ENCODE measurements at regions not wholly inside any gene's neighbourhood (a gene's known extent, or its start where the extent isn't known, plus 50 kb on each side); places are given as distances from the start of the nearest gene placed in this dataset.

- DNase-seq (ENCODE audit: insufficient read length), result no peak
- no peak for TF ChIP-seq POLR2A (IDR thresholded peaks at IDR 0.05; ENCODE audit: low read depth, low read length)
- TF ChIP-seq TAF1 (IDR thresholded peaks at IDR 0.05; ENCODE audit: borderline replicate concordance, low read depth, low read length), result no peak
- no peak for TF ChIP-seq POLR2AphosphoS5 (IDR thresholded peaks at IDR 0.05; ENCODE audit: low read depth, low read length)
- FAIRE-seq, result no peak
Measured at GRCh38 chr7:12970626-12971025, 283.2 kb downstream of the ARL4A start.

- FAIRE-seq (no peak), DNase-seq (ENCODE audit: insufficient read length) (no peak)
- TF ChIP-seq TAF1 (IDR thresholded peaks at IDR 0.05; ENCODE audit: borderline replicate concordance, low read depth, low read length) (no peak), POLR2AphosphoS5 (IDR thresholded peaks at IDR 0.05; ENCODE audit: low read depth, low read length) (no peak), POLR2A (IDR thresholded peaks at IDR 0.05; ENCODE audit: low read depth, low read length) (no peak)
Measured at GRCh38 chr7:12974451-12975166, 287.2 kb downstream of the ARL4A start.

DNA sequence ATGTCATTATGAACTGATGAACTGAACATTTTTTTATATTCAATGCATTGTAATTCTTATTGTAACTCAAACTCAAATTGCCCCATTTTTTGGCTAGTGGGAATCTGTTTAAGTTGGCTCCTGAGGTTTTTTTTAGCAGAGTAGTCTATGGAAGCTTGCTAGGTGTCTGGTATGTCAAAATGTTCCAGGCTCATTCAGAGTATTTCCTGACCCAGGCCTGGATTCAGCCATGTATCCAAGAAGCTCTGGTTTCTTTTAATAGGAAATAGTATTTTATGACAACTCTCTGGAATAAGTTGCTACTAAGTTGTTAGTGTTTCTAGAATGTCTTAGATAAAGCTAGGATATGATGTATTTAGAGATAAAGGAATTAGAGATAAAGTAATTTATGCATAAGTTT, 288.0 kb downstream of the ARL4A start:
- DNase-seq (ENCODE audit: insufficient read length), result no peak
- no peak for FAIRE-seq
- no peak for TF ChIP-seq TAF1 (IDR thresholded peaks at IDR 0.05; ENCODE audit: borderline replicate concordance, low read depth, low read length)
- TF ChIP-seq POLR2A (IDR thresholded peaks at IDR 0.05; ENCODE audit: low read depth, low read length), result no peak
- no peak for TF ChIP-seq POLR2AphosphoS5 (IDR thresholded peaks at IDR 0.05; ENCODE audit: low read depth, low read length)

DNA sequence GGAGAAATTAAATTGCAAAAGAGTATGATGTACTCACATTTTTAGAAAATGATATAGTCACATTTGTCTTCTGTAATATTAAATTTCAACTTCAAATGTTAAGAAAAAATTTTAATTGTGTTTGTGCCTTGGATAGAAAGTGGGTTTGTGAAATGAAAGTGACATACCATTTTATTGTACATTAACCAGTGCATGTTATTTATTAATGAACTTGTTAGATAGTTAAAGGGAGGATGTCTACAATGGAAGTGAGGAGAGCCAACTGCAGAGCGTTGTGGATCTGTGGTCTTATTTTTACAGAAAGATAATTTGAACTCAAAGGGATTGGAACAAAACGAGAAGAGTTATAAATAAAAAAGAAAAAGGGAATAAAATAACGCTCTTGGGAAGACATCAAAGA, 291.7 kb downstream of the ARL4A start:
- no peak for TF ChIP-seq TAF1 (IDR thresholded peaks at IDR 0.05; ENCODE audit: borderline replicate concordance, low read depth, low read length)
- TF ChIP-seq POLR2A (IDR thresholded peaks at IDR 0.05; ENCODE audit: low read depth, low read length), result no peak
- TF ChIP-seq POLR2AphosphoS5 (IDR thresholded peaks at IDR 0.05; ENCODE audit: low read depth, low read length), result no peak
- FAIRE-seq (no peak), DNase-seq (ENCODE audit: insufficient read length) (no peak)

DNA sequence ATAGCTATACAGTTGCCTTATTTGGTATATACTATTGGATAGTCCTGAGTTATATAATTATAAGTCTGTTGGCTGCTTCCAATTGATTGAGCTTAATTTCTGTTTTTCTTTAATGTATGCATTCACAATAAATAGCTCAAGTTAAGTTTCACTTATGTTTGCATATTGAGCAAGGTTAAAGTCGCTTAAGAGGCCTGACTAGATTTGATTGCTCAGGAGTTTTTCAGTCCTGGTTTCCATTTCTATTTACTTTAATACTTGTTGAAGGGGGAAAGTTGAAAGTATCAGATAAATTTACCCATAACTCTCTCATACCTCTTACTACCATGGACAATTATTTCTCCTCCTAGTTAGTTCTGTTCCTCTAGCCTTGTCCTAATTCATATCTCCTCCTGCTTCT, 294.7 kb downstream of the ARL4A start:
- DNase-seq (ENCODE audit: insufficient read length) (no peak), FAIRE-seq (no peak)
- no peak for TF ChIP-seq TAF1 (IDR thresholded peaks at IDR 0.05; ENCODE audit: borderline replicate concordance, low read depth, low read length)
- no peak for TF ChIP-seq POLR2A (IDR thresholded peaks at IDR 0.05; ENCODE audit: low read depth, low read length)
- no peak for TF ChIP-seq POLR2AphosphoS5 (IDR thresholded peaks at IDR 0.05; ENCODE audit: low read depth, low read length)

GRCh38 chr7:12984117-12984516, 296.7 kb downstream of the ARL4A start:
- FAIRE-seq (no peak), DNase-seq (ENCODE audit: insufficient read length) (no peak)
- TF ChIP-seq POLR2AphosphoS5 (IDR thresholded peaks at IDR 0.05; ENCODE audit: low read depth, low read length) (no peak), POLR2A (IDR thresholded peaks at IDR 0.05; ENCODE audit: low read depth, low read length) (no peak), TAF1 (IDR thresholded peaks at IDR 0.05; ENCODE audit: borderline replicate concordance, low read depth, low read length) (no peak)

DNA sequence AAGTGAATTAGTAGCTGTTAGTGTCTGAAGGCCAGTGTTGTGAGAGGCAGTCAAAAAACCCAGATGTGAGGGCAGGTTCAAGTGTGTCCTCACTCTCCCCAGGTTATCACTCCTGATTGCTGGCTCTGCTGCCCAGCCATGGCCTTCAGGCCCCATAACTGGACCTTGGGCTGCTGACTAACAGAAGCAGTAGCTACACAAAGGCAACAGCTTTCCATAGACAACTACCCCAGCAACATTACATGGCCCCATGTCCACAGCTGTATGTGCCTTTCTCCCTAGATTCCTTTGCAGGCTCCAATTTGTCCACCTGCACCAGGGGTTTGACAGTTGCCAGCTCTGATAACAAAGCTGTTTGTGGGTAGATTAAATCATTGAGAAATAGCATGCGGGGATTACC, 297.8 kb downstream of the ARL4A start:
- DNase-seq (ENCODE audit: insufficient read length) (no peak), FAIRE-seq (no peak)
- no peak for TF ChIP-seq POLR2AphosphoS5 (IDR thresholded peaks at IDR 0.05; ENCODE audit: low read depth, low read length)
- TF ChIP-seq TAF1 (IDR thresholded peaks at IDR 0.05; ENCODE audit: borderline replicate concordance, low read depth, low read length), result no peak
- TF ChIP-seq POLR2A (IDR thresholded peaks at IDR 0.05; ENCODE audit: low read depth, low read length), result no peak

DNA sequence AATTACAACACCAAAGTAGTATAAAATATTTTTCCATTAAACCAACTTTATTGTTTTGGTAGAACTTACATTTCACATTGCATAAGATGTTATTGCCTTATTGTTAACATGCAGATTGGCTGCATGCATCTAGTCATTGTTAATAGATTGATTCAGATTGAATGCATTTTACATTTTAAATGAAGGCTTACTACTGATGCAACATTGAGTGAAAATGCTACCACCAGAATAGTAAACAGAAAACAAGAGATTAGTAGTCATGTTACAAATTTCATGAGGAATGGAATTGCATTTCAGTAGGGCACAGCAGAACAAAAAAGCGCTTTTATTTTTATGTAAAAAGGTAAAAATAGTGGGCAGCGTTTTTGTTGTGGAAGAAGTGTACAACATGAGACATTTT, 298.3 kb downstream of the ARL4A start:
- FAIRE-seq (no peak), DNase-seq (ENCODE audit: insufficient read length) (no peak)
- TF ChIP-seq POLR2AphosphoS5 (IDR thresholded peaks at IDR 0.05; ENCODE audit: low read depth, low read length), result no peak

DNA sequence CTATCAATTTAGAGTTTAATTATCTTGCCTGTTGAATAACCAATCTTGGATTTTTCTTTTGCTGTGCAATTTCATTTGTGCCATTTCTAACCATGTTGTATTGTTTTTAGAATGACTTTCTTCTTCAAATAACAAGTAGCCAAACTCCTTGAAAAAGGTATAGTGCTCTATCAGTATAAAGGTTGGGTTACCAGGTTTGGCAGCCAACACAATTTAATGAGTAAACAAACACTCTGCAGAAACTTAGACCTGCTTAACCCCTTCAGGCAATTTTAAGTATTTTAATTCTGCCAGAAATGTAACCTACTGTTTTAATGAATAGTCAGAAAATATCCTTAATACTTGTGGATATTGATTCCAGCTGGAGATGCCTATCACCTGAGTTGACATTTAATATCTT, 299.8 kb downstream of the ARL4A start:
- no peak for TF ChIP-seq TAF1 (IDR thresholded peaks at IDR 0.05; ENCODE audit: borderline replicate concordance, low read depth, low read length)
- no peak for TF ChIP-seq POLR2AphosphoS5 (IDR thresholded peaks at IDR 0.05; ENCODE audit: low read depth, low read length)
- no peak for TF ChIP-seq POLR2A (IDR thresholded peaks at IDR 0.05; ENCODE audit: low read depth, low read length)
- DNase-seq (ENCODE audit: insufficient read length) (no peak), FAIRE-seq (no peak)

GRCh38 chr7:12990440-12990839, 303.0 kb downstream of the ARL4A start:
- DNase-seq (ENCODE audit: insufficient read length) (no peak), FAIRE-seq (no peak)

GRCh38 chr7:12993025-12993424, 305.6 kb downstream of the ARL4A start:
- TF ChIP-seq POLR2AphosphoS5 (IDR thresholded peaks at IDR 0.05; ENCODE audit: low read depth, low read length) (no peak), TAF1 (IDR thresholded peaks at IDR 0.05; ENCODE audit: borderline replicate concordance, low read depth, low read length) (no peak), POLR2A (IDR thresholded peaks at IDR 0.05; ENCODE audit: low read depth, low read length) (no peak)
- DNase-seq (ENCODE audit: insufficient read length), result no peak
- FAIRE-seq, result no peak

More at GRCh38 chr7:12990440-12990839, 303.0 kb downstream of the ARL4A start:
- TF ChIP-seq POLR2AphosphoS5 (IDR thresholded peaks at IDR 0.05; ENCODE audit: low read depth, low read length), result no peak
- no peak for TF ChIP-seq TAF1 (IDR thresholded peaks at IDR 0.05; ENCODE audit: borderline replicate concordance, low read depth, low read length)
- no peak for TF ChIP-seq POLR2A (IDR thresholded peaks at IDR 0.05; ENCODE audit: low read depth, low read length)

GRCh38 chr7:12995912-12996469, 308.6 kb downstream of the ARL4A start:
- no peak for FAIRE-seq
- no peak for DNase-seq (ENCODE audit: insufficient read length)
- no peak for TF ChIP-seq POLR2A (IDR thresholded peaks at IDR 0.05; ENCODE audit: low read depth, low read length)
- no peak for TF ChIP-seq POLR2AphosphoS5 (IDR thresholded peaks at IDR 0.05; ENCODE audit: low read depth, low read length)
- no peak for TF ChIP-seq TAF1 (IDR thresholded peaks at IDR 0.05; ENCODE audit: borderline replicate concordance, low read depth, low read length)

All from GM12892 (cell line).